SH-SY5Y (cell line): ENCODE measurements at regions not wholly inside any gene's neighbourhood (a gene's known extent, or its start where the extent isn't known, plus 50 kb on each side); places are given as distances from the start of the nearest gene placed in this dataset.

Experiments
- GATA2 ChIP-seq: IDR thresholded peaks from 2 replicates; pipeline ENCODE4 v1.6.1; 2011; ENCODE audit warnings: mild to moderate bottlenecking, low read depth, low read length
- GATA3 ChIP-seq: IDR thresholded peaks from 2 replicates; pipeline ENCODE4 v1.6.1; 2011; ENCODE audit warnings: low read depth, mild to moderate bottlenecking, low read length, moderate library complexity

DNA sequence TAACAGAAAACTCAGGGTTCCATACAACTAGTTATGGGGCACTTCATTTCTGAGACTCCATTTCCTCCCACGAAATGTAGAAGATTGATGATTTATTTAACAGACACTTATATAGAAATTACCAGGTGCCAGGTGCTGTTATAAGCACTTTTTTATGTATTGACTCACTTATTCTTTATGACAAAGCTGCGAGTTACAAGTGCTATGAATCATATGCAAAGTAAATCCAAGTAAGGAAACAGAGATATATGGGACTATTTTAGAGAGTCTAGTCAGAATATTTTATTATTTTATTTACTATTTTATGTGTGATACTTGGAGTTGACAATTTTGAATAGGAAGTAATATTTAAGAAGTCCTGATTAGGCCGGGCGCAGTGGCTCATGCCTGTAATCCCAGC is 822.8 kb upstream of the C9orf72 start:
- TF ChIP-seq GATA2 (no peak), GATA3 (no peak)
